DOHH2 (cell line): ENCODE measurements at regions not wholly inside any gene's neighbourhood (a gene's known extent, or its start where the extent isn't known, plus 50 kb on each side); places are given as distances from the start of the nearest gene placed in this dataset.

Experiments
- CTCF ChIP-seq: fragments of 200-600 bp; sonication (generic); IDR thresholded peaks from one replicate; pipeline ENCODE4 v1.5.1; 2014; ENCODE audit warnings: antibody characterized with exemption, mild to moderate bottlenecking, low read depth, low read length; ENCODE audit not compliant: poor library complexity, severe bottlenecking
- EZH2phosphoT487 ChIP-seq: fragments of 200-600 bp; sonication (generic); IDR thresholded peaks from 2 replicates; pipeline ENCODE4 v1.6.1; 2017; ENCODE audit warnings: borderline replicate concordance, mild to moderate bottlenecking, antibody characterized with exemption, low read length, moderate library complexity, mixed read lengths

DNA sequence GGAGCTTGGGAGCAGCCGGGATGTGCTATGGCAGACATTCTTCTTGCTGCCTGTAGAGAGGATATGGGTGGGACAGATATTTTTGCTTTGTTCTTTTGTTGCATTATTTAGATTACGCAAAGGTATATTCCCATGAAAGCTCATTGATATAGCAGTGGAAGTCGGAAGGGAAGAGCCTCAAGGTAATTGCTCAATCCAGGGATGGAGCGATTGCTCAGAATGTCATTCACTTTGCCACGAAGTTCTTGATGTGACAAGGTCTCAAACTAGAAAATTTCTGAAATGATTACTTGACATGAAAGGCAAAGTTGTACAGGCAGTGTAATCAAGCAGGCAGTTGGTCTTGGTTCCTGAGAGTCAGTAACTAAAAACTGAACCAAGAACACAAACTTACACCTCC is 615.6 kb upstream of the CDH4 start:
- TF ChIP-seq CTCF (no peak), EZH2phosphoT487 (no peak)
